CD14-positive monocyte (primary cell): ENCODE measurements at regions not wholly inside any gene's neighbourhood (a gene's known extent, or its start where the extent isn't known, plus 50 kb on each side); places are given as distances from the start of the nearest gene placed in this dataset.

Experiments used
- DNase-seq, 3 donors: peaks; one replicate each; pipeline ENCODE4 v3.0.0-alpha.2; 2011 to 2022
- H2AFZ ChIP-seq: 2 replicates; pipeline ENCODE4 v1.6.0; 2012; ENCODE audit warnings: mild to moderate bottlenecking, low read depth, low read length, inconsistent platforms; ENCODE audit not compliant: insufficient read depth, poor library complexity, severe bottlenecking
- H3K27ac ChIP-seq, 2 donors: 1 replicate in 1 of 2; 2 replicates in 1 of 2; pipeline ENCODE4 v1.5.1; 2012 to 2013; ENCODE audit warnings: low read length in 2 of 2, control low read depth in 1 of 2, inconsistent platforms in 1 of 2, low read depth in 1 of 2, mild to moderate bottlenecking in 1 of 2
- H3K27me3 ChIP-seq, 2 donors: one replicate each; pipeline versions ENCODE4 v1.6.0 to v1.6.1; 2011 to 2013; ENCODE audit warnings: low read length in 2 of 2; ENCODE audit not compliant: control insufficient read depth in 2 of 2, insufficient read depth in 2 of 2
- H3K36me3 ChIP-seq, 2 donors: replicated peaks in 1 of 2; 1 replicate in 1 of 2; 2 replicates in 1 of 2; pipeline versions ENCODE4 v1.5.1 to v1.6.1; 2012 to 2013; ENCODE audit warnings: low read length in 2 of 2, control low read depth in 1 of 2, inconsistent platforms in 1 of 2, mild to moderate bottlenecking in 1 of 2; ENCODE audit not compliant: insufficient read depth in 2 of 2, control insufficient read depth in 1 of 2
- H3K4me1 ChIP-seq, 2 donors: 1 replicate in 1 of 2; 2 replicates in 1 of 2; pipeline versions ENCODE4 v1.5.1 to v1.6.1; 2012 to 2013; ENCODE audit warnings: low read length in 2 of 2, control low read depth in 1 of 2, inconsistent platforms in 1 of 2, mild to moderate bottlenecking in 1 of 2, moderate library complexity in 1 of 2; ENCODE audit not compliant: insufficient read depth in 2 of 2, control insufficient read depth in 1 of 2
- H3K4me2 ChIP-seq: replicated peaks from 2 replicates; pipeline ENCODE3; 2012; ENCODE audit warnings: low read length, moderate library complexity, mild to moderate bottlenecking; ENCODE audit not compliant: poor library complexity, severe bottlenecking; ENCODE audit errors: extremely low read depth
- H3K4me3 ChIP-seq, 3 experiments: fragments of 200-600 bp in 1 of 3; sonication (generic) in 1 of 3; replicated peaks in 1 of 3; 1 replicate in 2 of 3; 2 replicates in 1 of 3; pipeline ENCODE4 v1.5.1; 2011 to 2013; ENCODE audit warnings: low read length in 3 of 3, mild to moderate bottlenecking in 3 of 3, control low read depth in 2 of 3, low read depth in 2 of 3, inconsistent platforms in 1 of 3, moderate library complexity in 1 of 3
- H3K79me2 ChIP-seq: 2 replicates; pipeline ENCODE4 v1.6.0; 2012; ENCODE audit warnings: mild to moderate bottlenecking, control low read depth, inconsistent platforms, low read length, moderate library complexity; ENCODE audit not compliant: insufficient read depth
- H3K9ac ChIP-seq: 2 replicates; pipeline ENCODE4 v1.6.0; 2017; ENCODE audit warnings: low read length, mild to moderate bottlenecking; ENCODE audit not compliant: insufficient read depth, poor library complexity, severe bottlenecking
- H3K9me3 ChIP-seq, 2 donors: replicated peaks in 1 of 2; 1 replicate in 1 of 2; 2 replicates in 1 of 2; pipeline versions ENCODE4 v1.5.1 to v1.6.1; 2012 to 2013; ENCODE audit warnings: low read length in 2 of 2, control low read depth in 1 of 2; ENCODE audit not compliant: control insufficient read depth in 1 of 2, insufficient read depth in 1 of 2
- H4K20me1 ChIP-seq: 2 replicates; pipeline ENCODE4 v1.6.0; 2012; ENCODE audit warnings: mild to moderate bottlenecking, low read length, control low read depth, moderate library complexity; ENCODE audit not compliant: insufficient read depth
- H3K27ac Mint-ChIP-seq, 7 donors: one replicate each; pipeline ENCODE4 v1.8.0; 2020; ENCODE audit warnings: mild to moderate bottlenecking in 7 of 7, mixed read lengths in 7 of 7, moderate library complexity in 6 of 7, inconsistent platforms in 2 of 7
- H3K27me3 Mint-ChIP-seq, 3 donors: one replicate each; pipeline ENCODE4 v1.8.0; 2021 to 2022; ENCODE audit warnings: low read depth in 3 of 3, mild to moderate bottlenecking in 3 of 3, mixed read lengths in 3 of 3, moderate library complexity in 3 of 3, inconsistent platforms in 1 of 3
- H3K36me3 Mint-ChIP-seq, 2 donors: one replicate each; pipeline ENCODE4 v1.8.0; 2020; ENCODE audit warnings: mixed read lengths in 2 of 2, inconsistent platforms in 1 of 2, mild to moderate bottlenecking in 1 of 2
- H3K4me1 Mint-ChIP-seq: one replicate; pipeline ENCODE4 v1.8.0; 2020; ENCODE audit warnings: mild to moderate bottlenecking, mixed read lengths
- H3K4me3 Mint-ChIP-seq, 2 donors: one replicate each; pipeline ENCODE4 v1.8.0; 2020; ENCODE audit warnings: mild to moderate bottlenecking in 2 of 2, mixed read lengths in 2 of 2, moderate library complexity in 1 of 2
- H3K9me3 Mint-ChIP-seq, 7 donors: one replicate each; pipeline ENCODE4 v1.8.0; 2020 to 2022; ENCODE audit warnings: mixed read lengths in 7 of 7, mild to moderate bottlenecking in 6 of 7, moderate library complexity in 6 of 7, inconsistent platforms in 2 of 7
- CTCF ChIP-seq: fragments of 200-600 bp; IDR thresholded peaks from one replicate; pipeline ENCODE4 v1.8.0; 2022; ENCODE audit warnings: antibody characterized with exemption, mild to moderate bottlenecking
- WGBS: methylation state at CpG from one replicate; pipeline ENCODE4 v1.1.5; 2013; ENCODE audit warnings: missing lambda C conversion rate; ENCODE audit not compliant: insufficient coverage; 5-methylcytosine and 5-hydroxymethylcytosine counted together
- intact Hi-C, 2 donors: fragments of 100-400 bp; cut with micrococcal nuclease; formaldehyde crosslinking; loops; one replicate each; pipeline versions ENCODE4 v1.15.0 to v1.15.1; 2023

- WGBS, result no CpG with 5 or more reads among the region's 1 CpG
- no peak overlapping the region for H2AFZ ChIP-seq
- H3K9ac ChIP-seq, result no peak overlapping the region
- Mint-ChIP-seq H3K27ac (no peak overlapping the region), H3K4me1 (no peaks in the 10 kb centered on the region), H3K36me3 (no peaks in the 10 kb centered on the region), H3K27me3 (peaks cover 1 to 3% (median 2%) of the 10 kb centered on the region in 3 donors), H3K4me3 (no peak overlapping the region), H3K9me3 (peaks cover 0 to 3% (median 0%) of the 10 kb centered on the region in 7 donors)
- no peak overlapping the region for H3K4me3 ChIP-seq
- no peaks in the 10 kb centered on the region for H3K4me1 ChIP-seq
- no peaks in the 10 kb centered on the region for H4K20me1 ChIP-seq
- no peaks in the 10 kb centered on the region for H3K9me3 ChIP-seq
- no peak overlapping the region for H3K4me2 ChIP-seq
- no peaks in the 10 kb centered on the region for H3K36me3 ChIP-seq
- peaks cover 0 to 2% of the 10 kb centered on the region in 2 donors for H3K27me3 ChIP-seq
- intact Hi-C loops, result no loop called here
- H3K79me2 ChIP-seq, result no peaks in the 10 kb centered on the region
- no peak for DNase-seq
- H3K27ac ChIP-seq, result no peak overlapping the region
- no peak for TF ChIP-seq CTCF
These were observed 71.8 kb downstream of the RTL9 start for GRCh38 chrX:110430293-110431076.

GRCh38 chrX:110432091-110432905 is 73.7 kb downstream of the RTL9 start:
- Mint-ChIP-seq H3K27me3 (peaks cover 1 to 6% (median 4%) of the 10 kb centered on the region in 3 donors), H3K4me1 (no peaks in the 10 kb centered on the region), H3K4me3 (no peak overlapping the region), H3K9me3 (peaks cover 0 to 3% (median 0%) of the 10 kb centered on the region in 7 donors), H3K27ac (no peak overlapping the region), H3K36me3 (no peaks in the 10 kb centered on the region)
- H3K27me3 ChIP-seq, result peaks cover 0 to 5% of the 10 kb centered on the region in 2 donors
- WGBS, result 100% methylated on average over 4 of the region's 12 CpGs
- H3K9ac ChIP-seq, result no peak overlapping the region
- H3K9me3 ChIP-seq, result no peaks in the 10 kb centered on the region
- H3K4me3 ChIP-seq, result no peak overlapping the region
- no peaks in the 10 kb centered on the region for H3K36me3 ChIP-seq
- intact Hi-C loops, result no loop called here
- no peak for TF ChIP-seq CTCF
- no peak overlapping the region for H3K27ac ChIP-seq
- H2AFZ ChIP-seq, result no peak overlapping the region
- no peak for DNase-seq
- H3K4me1 ChIP-seq, result no peaks in the 10 kb centered on the region
- H4K20me1 ChIP-seq, result no peaks in the 10 kb centered on the region
- H3K79me2 ChIP-seq, result no peaks in the 10 kb centered on the region
- no peak overlapping the region for H3K4me2 ChIP-seq
